Suprapubic skin (tissue), 4 donors: ENCODE measurements at regions not wholly inside any gene's neighbourhood (a gene's known extent, or its start where the extent isn't known, plus 50 kb on each side); places are given as distances from the start of the nearest gene placed in this dataset.
"Not testable (repeated sequence)": the region's sequence is repeated elsewhere in the genome, so short reads cannot be mapped to it uniquely, and the experiment has no call there.

ENCODE experiments used
- DNase-seq, 2 donors: peaks; one replicate each; pipeline ENCODE4 v3.0.0-alpha.2; 2019; ENCODE audit warnings: low spot score in 2 of 2
- H3K27ac ChIP-seq: fragments of 200-600 bp; sonication (generic); one replicate; pipeline ENCODE4 v1.5.1; 2019
- H3K27me3 ChIP-seq: fragments of 200-600 bp; sonication (generic); one replicate; pipeline ENCODE4 v1.5.1; 2019
- H3K36me3 ChIP-seq: fragments of 200-600 bp; sonication (generic); one replicate; pipeline ENCODE4 v1.5.1; 2019
- H3K4me1 ChIP-seq: fragments of 200-600 bp; sonication (generic); one replicate; pipeline ENCODE4 v1.5.1; 2019
- H3K4me3 ChIP-seq: fragments of 200-600 bp; sonication (generic); one replicate; pipeline ENCODE4 v1.5.1; 2019; ENCODE audit warnings: mild to moderate bottlenecking
- H3K9me3 ChIP-seq: fragments of 200-600 bp; sonication (generic); one replicate; pipeline ENCODE4 v1.5.1; 2019
- EP300 ChIP-seq: sonication (generic); formaldehyde crosslinking; IDR thresholded peaks from one replicate; pipeline ENCODE4 v1.6.1; 2017; ENCODE audit warnings: antibody characterized with exemption
- POLR2A ChIP-seq, 2 donors: fragments of 450-650 bp; IDR thresholded peaks; one replicate each; pipeline ENCODE4 v1.6.1; 2017; ENCODE audit warnings: antibody characterized with exemption in 2 of 2, mild to moderate bottlenecking in 2 of 2, moderate library complexity in 2 of 2
- POLR2AphosphoS5 ChIP-seq, 3 donors: sonication (generic); formaldehyde crosslinking; IDR thresholded peaks; one replicate each; pipeline ENCODE4 v1.6.1; 2017; ENCODE audit warnings: antibody characterized with exemption in 3 of 3
- WGBS: methylation state at CpG from one replicate; pipeline ENCODE4 v1.1.5; 2018; 5-methylcytosine and 5-hydroxymethylcytosine counted together
- TF ChIP-seq, protein P1 (sequence below), 2 donors: fragments of 200-600 bp in 1 of 2; fragments of 450-650 bp in 1 of 2; sonication (generic) in 1 of 2; IDR thresholded peaks; one replicate each; pipeline ENCODE4 v1.5.1; 2016 to 2019; ENCODE audit warnings: antibody characterized with exemption in 2 of 2, mild to moderate bottlenecking in 1 of 2, moderate library complexity in 1 of 2

- H3K27ac ChIP-seq, H3K9me3 ChIP-seq, H3K27me3 ChIP-seq, DNase-seq, H3K36me3 ChIP-seq, H3K4me3 ChIP-seq, H3K4me1 ChIP-seq: not testable (repeated sequence)
- TF ChIP-seq, protein P1, sequence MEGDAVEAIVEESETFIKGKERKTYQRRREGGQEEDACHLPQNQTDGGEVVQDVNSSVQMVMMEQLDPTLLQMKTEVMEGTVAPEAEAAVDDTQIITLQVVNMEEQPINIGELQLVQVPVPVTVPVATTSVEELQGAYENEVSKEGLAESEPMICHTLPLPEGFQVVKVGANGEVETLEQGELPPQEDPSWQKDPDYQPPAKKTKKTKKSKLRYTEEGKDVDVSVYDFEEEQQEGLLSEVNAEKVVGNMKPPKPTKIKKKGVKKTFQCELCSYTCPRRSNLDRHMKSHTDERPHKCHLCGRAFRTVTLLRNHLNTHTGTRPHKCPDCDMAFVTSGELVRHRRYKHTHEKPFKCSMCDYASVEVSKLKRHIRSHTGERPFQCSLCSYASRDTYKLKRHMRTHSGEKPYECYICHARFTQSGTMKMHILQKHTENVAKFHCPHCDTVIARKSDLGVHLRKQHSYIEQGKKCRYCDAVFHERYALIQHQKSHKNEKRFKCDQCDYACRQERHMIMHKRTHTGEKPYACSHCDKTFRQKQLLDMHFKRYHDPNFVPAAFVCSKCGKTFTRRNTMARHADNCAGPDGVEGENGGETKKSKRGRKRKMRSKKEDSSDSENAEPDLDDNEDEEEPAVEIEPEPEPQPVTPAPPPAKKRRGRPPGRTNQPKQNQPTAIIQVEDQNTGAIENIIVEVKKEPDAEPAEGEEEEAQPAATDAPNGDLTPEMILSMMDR (IDR thresholded peaks at IDR 0.05) = peak in 1 of 2 donors; percentile 19
- WGBS = 58% methylated on average over 4 of the region's 4 CpGs
Observed at GRCh38 chr4:9695994-9696393, 85.4 kb upstream of the DRD5 start.

DNA sequence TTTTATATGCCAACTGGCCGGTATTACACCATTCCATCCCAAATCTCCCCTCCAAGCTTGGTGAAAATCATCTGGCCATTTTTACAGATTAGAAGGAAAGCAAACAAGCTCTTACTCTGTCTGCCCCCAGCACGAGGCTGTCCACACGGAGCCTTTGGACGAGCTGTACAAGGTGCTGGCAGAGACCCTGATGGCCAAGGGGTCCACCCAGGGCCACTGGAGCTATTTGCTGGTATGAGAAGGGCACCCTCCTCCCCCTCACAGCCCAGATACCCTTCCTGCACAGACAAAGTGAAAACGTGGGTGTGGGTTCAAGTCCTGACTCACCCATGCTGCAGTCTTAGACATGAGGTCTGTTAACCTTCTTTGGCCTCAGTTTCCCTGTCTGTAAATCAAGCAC, 84.9 kb upstream of the DRD5 start:
- H3K9me3 ChIP-seq, H3K4me1 ChIP-seq, H3K4me3 ChIP-seq, H3K36me3 ChIP-seq, H3K27ac ChIP-seq, DNase-seq, H3K27me3 ChIP-seq: not testable (repeated sequence)
- WGBS = 79% methylated on average over 5 of the region's 5 CpGs

GRCh38 chr4:9702019-9702418, 79.4 kb upstream of the DRD5 start:
- H3K4me1 ChIP-seq, H3K4me3 ChIP-seq, H3K36me3 ChIP-seq, H3K27me3 ChIP-seq, DNase-seq, H3K27ac ChIP-seq, H3K9me3 ChIP-seq: not testable (repeated sequence)
- WGBS = 77% methylated on average over 6 of the region's 6 CpGs

GRCh38 chr4:9702696-9703095, 78.7 kb upstream of the DRD5 start:
- not testable (repeated sequence) for H3K36me3 ChIP-seq, DNase-seq, H3K9me3 ChIP-seq, H3K4me3 ChIP-seq, H3K27ac ChIP-seq, H3K27me3 ChIP-seq, H3K4me1 ChIP-seq
- 92% methylated on average over 9 of the region's 9 CpGs for WGBS

GRCh38 chr4:9703391-9703790, 78.0 kb upstream of the DRD5 start:
- H3K4me3 ChIP-seq = no peak overlapping the region
- DNase-seq = peak in 1 of 2 donors; percentile 75
- 17% methylated on average over 11 of the region's 11 CpGs for WGBS
- no peak overlapping the region for H3K27ac ChIP-seq
- TF ChIP-seq, protein P1 (IDR thresholded peaks at IDR 0.05) = peak; percentile 27 to 77
- TF ChIP-seq POLR2A (IDR thresholded peaks at IDR 0.05) = no peak
- H3K4me1 ChIP-seq = peaks cover 5% of the 10 kb centered on the region
- no peaks in the 10 kb centered on the region for H3K27me3 ChIP-seq
- H3K9me3 ChIP-seq = no peaks in the 10 kb centered on the region
- H3K36me3 ChIP-seq = no peaks in the 10 kb centered on the region

- not testable (repeated sequence) for H3K36me3 ChIP-seq, H3K4me1 ChIP-seq, H3K9me3 ChIP-seq, H3K4me3 ChIP-seq, H3K27ac ChIP-seq, DNase-seq, H3K27me3 ChIP-seq
- WGBS = 78% methylated on average over 6 of the region's 6 CpGs
Observed at GRCh38 chr4:9704126-9704525, 77.3 kb upstream of the DRD5 start.

DNA sequence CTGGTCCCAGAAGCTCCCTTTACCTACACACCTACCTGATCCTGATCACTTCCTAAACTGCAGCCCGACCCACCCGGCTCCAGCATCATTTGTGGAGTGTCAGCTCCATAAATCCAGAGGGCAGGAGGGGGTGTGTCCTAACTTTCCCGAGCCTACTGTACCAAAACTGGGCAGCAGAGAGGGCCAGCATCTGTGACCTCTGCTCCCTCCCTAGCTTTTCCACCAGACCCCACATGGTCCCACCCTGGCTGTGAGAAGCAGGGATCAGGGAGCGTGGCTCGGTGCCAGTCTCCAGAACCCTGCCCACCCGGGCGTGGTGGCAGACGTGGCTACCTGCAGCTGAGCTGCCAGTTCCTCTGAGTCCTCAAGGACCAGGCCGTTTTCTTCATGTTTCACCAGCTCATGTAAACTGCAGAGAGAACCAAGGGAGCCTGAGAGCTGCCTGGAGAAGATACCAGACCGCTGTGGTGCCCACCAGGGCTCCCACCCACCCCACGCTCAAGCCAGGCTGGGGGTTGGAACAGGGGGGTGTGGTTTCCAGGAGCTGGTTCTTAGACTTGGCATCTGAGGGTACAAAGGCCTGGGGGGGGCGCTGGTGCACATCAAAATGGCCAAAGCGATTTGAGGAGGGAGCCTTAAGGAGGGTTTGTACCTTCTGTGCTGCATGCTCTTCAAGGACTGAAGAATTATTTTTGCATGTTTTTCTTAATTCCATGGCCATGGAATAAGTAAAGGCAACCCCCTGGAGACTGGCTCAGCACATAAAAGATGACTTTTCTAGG, 76.7 kb upstream of the DRD5 start:
- Histone ChIP-seq H3K36me3 (no peaks in the 10 kb centered on the region), H3K27ac (no peak overlapping the region), H3K4me3 (no peak overlapping the region), H3K9me3 (no peaks in the 10 kb centered on the region), H3K4me1 (peaks cover 5% of the 10 kb centered on the region), H3K27me3 (no peaks in the 10 kb centered on the region)
- no peak for DNase-seq
- TF ChIP-seq EP300 (no peak), POLR2AphosphoS5 (IDR thresholded peaks at IDR 0.05) (no peak), POLR2A (IDR thresholded peaks at IDR 0.05) (no peak)
- TF ChIP-seq, protein P1 (IDR thresholded peaks at IDR 0.05) = no peak
- 82% methylated on average over 13 of the region's 13 CpGs for WGBS

DNA sequence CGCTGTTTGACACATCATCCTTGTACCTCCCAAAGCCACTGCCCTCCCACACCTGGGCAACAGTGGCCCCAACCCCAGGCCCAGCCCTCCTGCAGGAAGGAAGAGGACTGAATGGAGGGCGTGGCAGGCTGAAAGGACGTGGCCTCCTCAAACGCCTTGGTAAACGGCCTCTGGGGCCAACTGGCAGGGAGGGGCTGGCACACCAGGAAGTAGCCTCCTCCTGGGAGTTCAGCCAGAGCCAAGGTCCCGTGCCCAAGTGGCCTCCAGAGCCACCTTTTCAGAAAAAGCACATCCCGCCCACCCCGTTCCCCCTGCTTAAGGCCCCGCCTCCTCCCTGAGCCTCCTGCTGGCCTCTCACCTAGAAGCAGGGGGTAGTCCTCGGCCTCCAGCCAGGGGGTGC, 74.2 kb upstream of the DRD5 start:
- not testable (repeated sequence) for H3K36me3 ChIP-seq, H3K4me1 ChIP-seq, H3K4me3 ChIP-seq, H3K9me3 ChIP-seq, DNase-seq, H3K27me3 ChIP-seq, H3K27ac ChIP-seq
- WGBS = 75% methylated on average over 1 of the region's 10 CpGs

DNA sequence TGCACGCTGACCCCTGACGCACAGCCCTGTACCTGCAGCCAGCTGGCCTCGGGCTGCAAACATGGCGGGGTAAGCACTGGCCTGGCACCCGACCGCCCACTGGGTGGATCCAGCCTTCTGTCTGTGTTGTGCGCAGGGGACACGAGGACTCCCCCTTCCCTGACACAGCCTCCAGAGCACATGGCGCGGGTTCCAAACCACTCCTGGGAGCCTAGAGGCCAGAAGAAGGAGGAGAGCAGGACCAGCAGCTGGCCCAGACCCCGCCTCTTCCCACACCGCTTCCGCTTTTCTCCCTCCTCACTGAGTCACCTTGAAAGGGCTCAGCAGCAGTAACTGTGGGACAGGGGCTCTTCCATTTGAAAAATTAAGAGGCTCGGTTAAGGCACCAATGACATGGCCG, 73.5 kb upstream of the DRD5 start:
- H3K9me3 ChIP-seq, DNase-seq, H3K4me1 ChIP-seq, H3K36me3 ChIP-seq, H3K4me3 ChIP-seq, H3K27me3 ChIP-seq, H3K27ac ChIP-seq: not testable (repeated sequence)
- 100% methylated on average over 5 of the region's 15 CpGs for WGBS
